ENCODE measurements at regions not wholly inside any gene's neighbourhood (a gene's known extent, or its start where the extent isn't known, plus 50 kb on each side); places are given as distances from the start of the nearest gene placed in this dataset.

DNA sequence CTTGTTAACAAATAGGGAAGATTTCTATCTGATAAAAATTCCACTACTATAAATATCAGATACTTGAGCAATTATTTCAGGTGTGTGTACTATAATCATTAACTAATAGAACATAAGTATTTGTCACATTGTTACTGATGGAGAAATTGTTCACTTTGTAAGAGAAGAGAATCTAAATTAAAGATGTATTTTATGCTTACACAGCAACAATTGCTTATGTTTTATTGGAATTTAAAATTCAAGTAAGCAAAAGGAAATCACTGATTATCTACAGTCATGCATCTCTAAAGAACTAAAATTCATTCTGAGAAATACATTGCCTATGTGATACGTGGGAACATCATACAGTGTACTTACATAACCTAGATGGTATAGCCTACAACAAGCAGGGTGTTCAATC is 1590.8 kb downstream of the GRIK2 start:
- TF ChIP-seq USF1 (IDR thresholded peaks at IDR 0.05; ENCODE audit: borderline replicate concordance, low read depth) (no peak), POLR2AphosphoS5 (IDR thresholded peaks at IDR 0.05; ENCODE audit: low read depth, low read length) (no peak), CTCF (IDR thresholded peaks at IDR 0.05) (no peak), SIN3A (IDR thresholded peaks at IDR 0.05; ENCODE audit: borderline replicate concordance, low read depth, low read length) (no peak), EZH2phosphoT487 (IDR thresholded peaks at IDR 0.05; ENCODE audit: borderline replicate concordance, low read depth) (no peak), NFIC (IDR thresholded peaks at IDR 0.05; ENCODE audit: borderline replicate concordance) (no peak), EP300 (IDR thresholded peaks at IDR 0.05; ENCODE audit: borderline replicate concordance in 1 of 2, low read depth in 1 of 2, low read length in 1 of 2) (no peak)
- TF ChIP-seq, protein P1, sequence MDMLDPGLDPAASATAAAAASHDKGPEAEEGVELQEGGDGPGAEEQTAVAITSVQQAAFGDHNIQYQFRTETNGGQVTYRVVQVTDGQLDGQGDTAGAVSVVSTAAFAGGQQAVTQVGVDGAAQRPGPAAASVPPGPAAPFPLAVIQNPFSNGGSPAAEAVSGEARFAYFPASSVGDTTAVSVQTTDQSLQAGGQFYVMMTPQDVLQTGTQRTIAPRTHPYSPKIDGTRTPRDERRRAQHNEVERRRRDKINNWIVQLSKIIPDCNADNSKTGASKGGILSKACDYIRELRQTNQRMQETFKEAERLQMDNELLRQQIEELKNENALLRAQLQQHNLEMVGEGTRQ (IDR thresholded peaks at IDR 0.05; ENCODE audit: borderline replicate concordance, low read depth, low read length) = no peak
